SK-N-MC (cell line): ENCODE measurements at regions not wholly inside any gene's neighbourhood (a gene's known extent, or its start where the extent isn't known, plus 50 kb on each side); places are given as distances from the start of the nearest gene placed in this dataset.
A peak's percentile ranks its signal among the peaks of the same experiment; 100 is the strongest.

Source experiments
- DNase-seq: peaks from one replicate; pipeline ENCODE4 v3.0.0-alpha.2; 2011; ENCODE audit warnings: low read depth, low spot score
- H3K27ac ChIP-seq: fragments of 200-600 bp; sonication (generic); 2 replicates; pipeline ENCODE4 v1.5.1; 2016; ENCODE audit warnings: mixed run types
- H3K36me3 ChIP-seq: fragments of 200-600 bp; sonication (generic); 2 replicates; pipeline ENCODE4 v1.6.1; 2017; ENCODE audit warnings: antibody characterized with exemption, low read length, mixed read lengths; ENCODE audit not compliant: insufficient read depth
- H3K4me3 ChIP-seq: fragments of 200-600 bp; sonication (generic); 2 replicates; pipeline ENCODE4 v1.5.1; 2016
- H3K9ac ChIP-seq: fragments of 200-600 bp; sonication (generic); 2 replicates; pipeline ENCODE4 v1.8.0; 2017; ENCODE audit warnings: mixed run types, mixed read lengths; ENCODE audit not compliant: insufficient read length
- H3K9me3 ChIP-seq: fragments of 200-600 bp; sonication (generic); 2 replicates; pipeline ENCODE4 v1.6.1; 2017; ENCODE audit warnings: low read depth, mild to moderate bottlenecking, antibody characterized with exemption, low read length, moderate library complexity, mixed read lengths
- EZH2 ChIP-seq: fragments of 200-600 bp; sonication (generic); IDR thresholded peaks from one replicate; pipeline ENCODE4 v1.6.1; 2017; ENCODE audit warnings: antibody characterized with exemption
- FOXP2 ChIP-seq: optimal IDR thresholded peaks from 2 replicates; pipeline ENCODE3; 2011; ENCODE audit warnings: mild to moderate bottlenecking, moderate library complexity; ENCODE audit not compliant: insufficient read depth; ENCODE audit errors: extremely low read length, control extremely low read depth
- POLR2AphosphoS5 ChIP-seq: IDR thresholded peaks from 2 replicates; pipeline ENCODE4 v1.6.1; 2012; ENCODE audit warnings: mild to moderate bottlenecking, low read depth, low read length, borderline replicate concordance

DNA sequence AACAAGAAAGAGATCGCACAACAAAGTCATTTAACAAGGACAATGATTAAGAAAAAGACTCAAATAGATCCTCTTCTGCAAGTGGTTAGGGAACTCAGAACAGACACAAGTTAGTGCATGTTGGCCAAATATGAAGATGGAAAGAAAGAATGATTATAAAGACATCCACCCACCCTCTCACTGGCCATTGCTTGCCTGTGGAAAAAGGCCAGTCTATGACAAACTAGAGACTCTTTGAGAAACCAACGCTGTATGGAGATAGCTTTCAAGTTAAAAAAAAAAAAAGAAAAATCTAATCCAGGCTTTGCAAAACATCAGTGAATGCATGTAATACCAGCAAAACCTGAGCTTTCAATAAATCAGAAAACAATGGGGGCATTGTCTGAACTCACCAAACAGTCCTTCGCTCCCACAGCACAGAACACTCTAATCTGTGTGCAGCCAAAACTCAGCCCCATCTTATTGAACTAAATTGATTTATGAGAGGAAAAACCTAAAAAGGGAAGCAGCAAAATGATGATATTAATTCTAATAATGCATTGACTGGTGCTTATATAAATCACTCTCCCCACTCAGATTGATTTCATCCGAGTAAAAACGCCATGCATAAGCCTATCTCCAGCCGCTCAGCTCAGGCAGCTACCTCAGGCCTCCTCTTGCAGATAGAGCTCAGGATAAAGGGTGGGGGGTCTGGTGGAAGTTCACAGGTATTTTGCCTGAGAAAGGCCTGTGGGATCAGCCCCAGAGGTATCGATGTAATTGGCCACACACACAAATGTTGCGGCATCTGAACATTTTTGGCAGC is 547.1 kb downstream of the CCDC171 start:
- DNase-seq: no peak
- no peaks in the 10 kb centered on the region for H3K9me3 ChIP-seq
- no peak overlapping the region for H3K9ac ChIP-seq
- no peak overlapping the region for H3K4me3 ChIP-seq
- TF ChIP-seq FOXP2 (no peak), POLR2AphosphoS5 (no peak), EZH2 (no peak)
- H3K36me3 ChIP-seq: no peaks in the 10 kb centered on the region; the same call in 1 of the 2 replicates
- H3K27ac ChIP-seq: no peak overlapping the region

DNA sequence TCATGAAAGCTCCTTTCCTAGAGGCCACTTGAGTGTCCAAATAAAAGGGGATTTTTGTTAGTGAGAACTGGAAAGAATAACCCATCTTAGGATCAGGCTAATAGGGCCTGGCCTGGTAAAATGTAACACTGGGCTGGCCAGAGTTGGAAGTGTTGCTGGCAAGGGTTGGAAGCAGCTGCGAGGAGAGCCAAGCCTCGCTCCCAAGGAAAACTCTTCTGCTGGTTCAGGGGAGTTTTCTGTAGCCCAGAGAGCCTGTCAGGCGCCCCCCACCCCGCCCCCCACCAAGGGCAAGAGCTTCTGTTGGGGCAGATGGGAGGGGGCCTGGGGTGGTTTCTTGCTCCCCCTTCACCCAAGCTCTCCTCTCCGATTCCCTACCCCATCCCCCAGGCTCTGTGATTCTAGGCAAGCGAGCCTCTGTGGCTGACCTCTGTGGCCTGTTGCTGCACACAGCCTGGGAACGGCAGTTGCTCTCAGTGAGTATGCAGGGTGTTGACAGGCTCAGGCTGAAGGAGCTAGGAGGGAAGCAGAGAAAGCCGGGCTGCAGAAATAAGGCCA is 547.8 kb downstream of the CCDC171 start:
- TF ChIP-seq FOXP2: no peak
- no peak for TF ChIP-seq POLR2AphosphoS5
- TF ChIP-seq EZH2: no peak
- Histone ChIP-seq H3K36me3 (no peaks in the 10 kb centered on the region), H3K9me3 (no peaks in the 10 kb centered on the region), H3K4me3 (no peak overlapping the region), H3K27ac (no peak overlapping the region), H3K9ac (no peak overlapping the region)
- DNase-seq: no peak

DNA sequence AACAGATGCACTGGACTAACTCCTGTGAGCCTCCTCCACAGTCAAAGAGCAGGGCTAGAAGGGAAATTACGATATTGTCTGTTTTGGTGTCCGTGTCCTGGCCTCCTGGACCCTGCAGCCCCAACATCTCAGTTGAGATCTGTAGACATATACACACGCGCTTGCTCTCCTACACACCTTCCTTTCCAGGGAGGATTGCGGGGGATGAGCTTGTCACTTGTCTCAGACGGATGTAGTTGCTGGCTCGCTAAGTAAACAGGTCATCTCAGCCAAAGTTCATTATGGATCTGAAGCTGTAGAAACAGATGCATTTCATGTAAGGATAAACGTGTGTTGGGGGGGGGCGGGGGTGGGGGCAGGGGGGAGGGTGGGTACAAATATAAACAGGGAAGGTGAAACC is 549.3 kb downstream of the CCDC171 start:
- H3K4me3 ChIP-seq: no peak overlapping the region
- H3K9ac ChIP-seq: no peak overlapping the region
- H3K9me3 ChIP-seq: no peaks in the 10 kb centered on the region
- DNase-seq: no peak
- TF ChIP-seq FOXP2: no peak
- no peak for TF ChIP-seq POLR2AphosphoS5
- TF ChIP-seq EZH2: no peak
- no peak overlapping the region for H3K27ac ChIP-seq
- H3K36me3 ChIP-seq: no peaks in the 10 kb centered on the region

DNA sequence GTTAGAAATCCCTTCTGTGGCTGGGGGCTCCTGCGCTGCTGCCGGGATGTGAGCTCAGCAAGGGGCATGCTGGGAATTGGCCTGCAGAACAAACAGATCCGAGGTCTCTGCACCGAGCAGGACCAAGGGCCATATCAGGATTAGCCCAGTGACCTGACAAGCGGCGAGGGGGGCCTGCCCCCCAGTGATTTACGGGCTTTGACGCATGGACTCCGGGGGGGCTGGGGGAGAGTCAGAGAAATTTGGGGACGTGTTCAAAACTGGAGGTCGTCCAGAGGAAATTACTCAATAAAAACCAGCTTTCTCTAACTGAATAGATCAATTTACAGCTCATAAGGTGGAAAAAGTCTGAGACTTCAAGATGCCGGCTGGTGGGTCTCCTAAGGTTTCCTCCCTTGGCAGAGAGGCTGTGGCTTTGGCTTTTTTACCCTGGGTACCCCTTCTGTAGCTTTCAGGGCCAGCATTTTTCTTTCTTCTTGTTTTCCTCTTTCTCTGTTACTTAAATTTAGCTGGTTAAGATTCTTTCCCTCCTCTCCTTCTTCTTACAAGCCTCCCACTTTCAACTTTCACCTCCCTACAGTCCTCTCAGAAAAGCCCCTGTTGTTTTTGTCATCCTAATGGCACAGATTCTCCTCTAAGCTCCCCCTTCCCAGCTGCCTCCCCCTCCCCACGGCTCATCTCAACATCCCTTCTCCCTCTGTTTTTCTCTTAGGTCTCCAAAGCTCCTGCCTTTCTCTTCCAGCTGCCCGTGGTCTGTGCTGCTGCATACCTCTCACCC is 551.0 kb downstream of the CCDC171 start:
- H3K9ac ChIP-seq: no peak overlapping the region
- no peak overlapping the region for H3K27ac ChIP-seq
- 0 out of 2 replicates have a peak, but pooled peaks cover 4% of the 10 kb centered on the region for H3K36me3 ChIP-seq
- no peak for TF ChIP-seq FOXP2
- no peak for TF ChIP-seq EZH2
- no peak for TF ChIP-seq POLR2AphosphoS5
- DNase-seq: no peak
- no peak overlapping the region for H3K4me3 ChIP-seq
- H3K9me3 ChIP-seq: no peaks in the 10 kb centered on the region

DNA sequence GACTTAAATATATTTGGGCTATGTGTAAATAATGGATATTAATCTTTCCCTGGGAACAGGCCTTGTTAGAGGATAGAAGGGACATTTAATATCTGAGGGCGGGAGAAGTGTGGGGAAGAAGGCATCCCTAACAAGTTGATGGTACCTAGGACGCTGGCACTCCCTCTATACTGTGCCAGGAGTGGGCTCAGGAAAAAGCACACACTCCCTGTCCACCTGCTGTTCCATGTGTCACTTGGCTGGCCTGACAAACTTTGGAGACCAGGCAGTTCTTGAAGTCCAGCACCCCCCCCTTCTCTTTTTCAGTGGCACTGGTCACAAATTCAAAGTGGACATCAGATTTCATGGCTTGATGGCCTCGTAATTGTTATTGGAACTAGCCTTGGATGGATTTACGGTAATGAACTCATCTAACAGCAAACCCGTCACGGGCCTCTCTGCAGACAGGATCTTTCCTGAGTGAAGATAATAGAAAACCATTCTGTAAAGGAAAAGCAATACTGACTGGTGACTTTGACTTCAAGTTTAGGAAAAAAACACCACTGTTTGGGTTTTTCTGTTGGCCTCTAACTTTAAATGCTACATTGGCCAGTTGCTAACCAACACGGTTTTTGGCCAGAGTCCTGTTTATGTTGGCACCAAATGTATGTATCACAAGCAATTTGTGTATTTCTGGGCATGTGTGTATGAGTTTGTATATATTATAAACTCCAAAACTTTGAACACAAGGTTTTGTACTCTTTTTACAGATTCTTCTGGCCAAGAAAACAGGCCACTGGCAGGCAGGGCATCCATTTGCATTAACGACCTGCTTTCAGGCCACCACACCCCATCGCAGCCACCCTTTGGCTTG is 552.6 kb downstream of the CCDC171 start:
- 0 out of 2 replicates have a peak, but pooled peaks cover 4% of the 10 kb centered on the region for H3K36me3 ChIP-seq
- DNase-seq: no peak
- peak overlapping the region; percentile 87 for H3K27ac ChIP-seq
- no peak for TF ChIP-seq POLR2AphosphoS5
- no peak for TF ChIP-seq FOXP2
- no peak for TF ChIP-seq EZH2
- H3K9ac ChIP-seq: no peak overlapping the region
- no peaks in the 10 kb centered on the region for H3K9me3 ChIP-seq
- H3K4me3 ChIP-seq: peak overlapping the region; percentile 18; the same call in 1 of the 2 replicates

DNA sequence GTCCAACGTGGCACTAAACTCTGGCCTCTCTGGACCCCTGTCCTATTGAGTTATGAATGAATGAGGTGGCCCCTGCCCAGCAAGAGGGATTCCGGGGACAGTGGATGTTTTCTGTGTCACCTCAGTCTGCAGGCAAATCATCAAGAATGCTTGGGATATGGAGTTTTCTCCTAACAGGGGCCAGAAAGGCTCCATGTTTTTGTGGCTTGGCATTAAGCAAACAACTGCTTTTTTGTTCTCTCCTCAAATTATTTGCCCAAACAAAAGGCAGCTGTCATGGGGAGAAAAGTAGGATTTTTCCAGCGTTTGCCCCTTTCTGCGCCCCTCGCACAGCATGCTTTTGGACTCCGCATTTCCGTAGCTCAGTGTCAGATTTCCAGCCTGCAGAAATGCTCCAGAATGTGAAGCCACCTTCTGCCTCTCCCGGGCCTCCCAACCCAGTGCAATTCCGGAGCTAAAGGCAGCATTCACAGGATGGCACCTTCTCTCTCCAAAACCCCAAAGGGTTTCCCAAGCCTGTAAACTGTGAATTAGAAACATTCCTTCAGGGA is 553.3 kb downstream of the CCDC171 start:
- Histone ChIP-seq H3K27ac (peak overlapping the region; percentile 87), H3K9me3 (no peaks in the 10 kb centered on the region), H3K9ac (peak overlapping the region; percentile 21), H3K4me3 (peak overlapping the region; percentile 18; the same call in 1 of the 2 replicates), H3K36me3 (0 out of 2 replicates have a peak, but pooled peaks cover 4% of the 10 kb centered on the region)
- DNase-seq: peak; percentile 56
- peak; percentile 71 for TF ChIP-seq FOXP2
- TF ChIP-seq EZH2: no peak
- TF ChIP-seq POLR2AphosphoS5: no peak

DNA sequence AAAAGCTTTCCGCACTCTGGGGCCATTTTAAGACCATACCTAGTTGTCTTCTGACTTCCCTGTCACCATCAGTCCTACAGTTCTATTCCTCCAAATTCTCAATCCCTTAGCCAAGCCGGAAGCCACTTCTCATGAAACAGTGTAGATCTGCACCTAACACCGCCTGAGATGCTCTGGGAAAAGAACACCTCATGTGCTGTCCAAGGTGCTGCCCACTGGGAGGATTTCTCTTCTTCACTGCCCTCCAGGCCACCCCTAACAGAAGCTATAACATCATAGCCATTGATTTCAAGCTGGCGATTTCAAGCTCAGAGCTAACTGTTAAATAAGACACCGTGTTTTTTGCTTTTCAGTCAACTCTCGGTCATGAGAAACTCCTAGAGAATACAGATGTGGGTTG is 559.3 kb downstream of the CCDC171 start:
- no peaks in the 10 kb centered on the region for H3K9me3 ChIP-seq
- DNase-seq: no peak
- no peak overlapping the region for H3K4me3 ChIP-seq
- 0 out of 2 replicates have a peak, but pooled peaks cover 7% of the 10 kb centered on the region for H3K36me3 ChIP-seq
- H3K9ac ChIP-seq: no peak overlapping the region
- TF ChIP-seq FOXP2 (no peak), POLR2AphosphoS5 (no peak), EZH2 (no peak)
- H3K27ac ChIP-seq: no peak overlapping the region

DNA sequence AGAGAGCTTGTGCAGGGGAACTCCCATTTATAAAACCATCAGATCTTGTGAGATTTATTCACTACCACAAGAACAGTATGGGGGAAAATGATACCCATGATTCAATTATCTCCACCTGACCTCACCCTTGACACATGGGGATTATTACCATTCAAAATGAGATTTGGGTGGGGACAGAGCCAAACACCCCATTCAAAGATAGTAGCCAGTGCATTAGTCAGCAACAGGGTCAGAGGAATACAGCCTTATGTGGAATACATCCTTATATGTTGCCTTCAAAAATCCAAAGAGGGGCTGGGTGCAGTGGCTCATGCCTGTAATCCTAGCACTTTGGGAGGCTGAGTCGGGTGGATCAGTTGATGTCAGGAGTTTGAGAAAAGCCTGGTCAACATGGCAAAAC is 563.2 kb downstream of the CCDC171 start:
- TF ChIP-seq POLR2AphosphoS5 (no peak), EZH2 (no peak), FOXP2 (no peak)
- 0 out of 2 replicates have a peak, but pooled peaks cover 3% of the 10 kb centered on the region for H3K36me3 ChIP-seq
- no peak overlapping the region for H3K4me3 ChIP-seq
- no peak for DNase-seq
- no peak overlapping the region for H3K9ac ChIP-seq
- H3K27ac ChIP-seq: no peak overlapping the region
- no peaks in the 10 kb centered on the region for H3K9me3 ChIP-seq
